HG03565 (cell line): ENCODE measurements at regions not wholly inside any gene's neighbourhood (a gene's known extent, or its start where the extent isn't known, plus 50 kb on each side); places are given as distances from the start of the nearest gene placed in this dataset.

Experiments used
- ATAC-seq: cut with Tn5 transposase; IDR thresholded peaks from one replicate; pipeline ENCODE4 v1.9.1; 2021; ENCODE audit warnings: mild to moderate bottlenecking, moderate library complexity; ENCODE audit not compliant: unreplicated experiment

- ATAC-seq = no peak
These were observed 334.0 kb upstream of the CHD6 start for GRCh38 chr20:41952166-41952565.

- ATAC-seq = no peak
These were observed 333.4 kb upstream of the CHD6 start for GRCh38 chr20:41951615-41952014.

- no peak for ATAC-seq
These were observed 321.5 kb upstream of the CHD6 start for GRCh38 chr20:41939659-41940058.

GRCh38 chr20:41938353-41938752, 320.2 kb upstream of the CHD6 start:
- ATAC-seq = no peak

- ATAC-seq = no peak
These were observed 317.1 kb upstream of the CHD6 start for GRCh38 chr20:41935259-41935791.

- ATAC-seq = no peak
These were observed 314.3 kb upstream of the CHD6 start for GRCh38 chr20:41932431-41932830.

DNA sequence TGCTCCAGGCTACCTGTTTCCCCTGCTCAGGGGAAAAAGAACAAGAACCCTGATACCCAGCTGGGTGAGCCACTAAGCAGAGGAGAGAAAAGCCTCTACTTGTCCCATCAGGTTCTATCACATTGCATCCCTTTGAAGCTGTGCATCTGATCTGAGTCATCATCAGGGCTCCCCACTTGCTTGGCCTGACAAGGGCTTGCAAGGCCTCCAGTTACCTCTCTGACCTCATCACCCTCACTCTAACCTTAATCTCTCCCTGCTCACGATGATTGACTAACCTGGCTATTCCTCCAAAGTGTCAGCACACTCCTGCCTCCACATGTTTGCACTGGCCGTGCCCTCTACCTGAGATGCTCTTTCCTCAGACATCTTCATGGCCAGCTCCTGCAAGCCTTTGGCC, 309.5 kb upstream of the CHD6 start:
- ATAC-seq = no peak

GRCh38 chr20:41927189-41927588, 309.0 kb upstream of the CHD6 start:
- no peak for ATAC-seq

- no peak for ATAC-seq
These were observed 307.3 kb upstream of the CHD6 start for GRCh38 chr20:41925476-41925875.

GRCh38 chr20:41923624-41924023, 305.4 kb upstream of the CHD6 start:
- ATAC-seq = no peak

DNA sequence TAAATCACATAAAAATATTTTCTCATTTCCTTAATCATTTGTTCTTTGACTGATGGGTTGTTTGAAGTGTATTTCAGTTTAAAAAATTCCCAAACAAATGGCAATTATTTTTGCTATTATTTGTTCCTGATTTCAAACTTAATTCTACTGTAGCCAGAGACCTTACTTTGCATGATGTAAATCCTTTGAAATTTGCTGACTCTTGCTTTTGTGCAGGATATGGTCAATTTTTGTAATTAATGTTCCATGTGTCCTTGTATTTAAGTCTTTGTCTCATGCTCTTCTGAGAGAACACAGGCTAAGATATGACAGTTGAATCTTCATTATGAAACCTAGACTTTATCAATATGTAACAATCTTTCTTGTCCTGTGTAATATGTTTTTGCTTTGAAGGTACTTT, 295.0 kb upstream of the CHD6 start:
- no peak for ATAC-seq

DNA sequence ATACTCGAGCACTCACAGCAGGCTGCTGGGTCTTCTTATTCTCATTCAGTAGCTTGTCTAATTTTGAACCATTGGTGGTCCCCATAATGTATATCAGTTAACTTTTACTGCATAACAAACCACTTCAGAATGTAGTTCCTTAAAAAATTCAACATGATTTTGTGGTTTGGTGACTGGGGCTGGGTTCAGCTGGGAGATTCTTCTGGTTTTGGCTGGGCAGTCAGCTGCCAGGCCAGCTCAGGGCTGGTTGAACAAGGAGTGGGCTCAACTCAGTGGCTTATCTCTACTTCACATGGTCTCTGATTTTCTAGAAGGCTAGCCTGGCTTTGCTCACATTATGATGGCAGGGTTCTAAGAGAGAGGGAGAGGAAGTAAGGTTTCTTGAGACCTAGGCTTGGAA, 292.4 kb upstream of the CHD6 start:
- ATAC-seq = no peak

DNA sequence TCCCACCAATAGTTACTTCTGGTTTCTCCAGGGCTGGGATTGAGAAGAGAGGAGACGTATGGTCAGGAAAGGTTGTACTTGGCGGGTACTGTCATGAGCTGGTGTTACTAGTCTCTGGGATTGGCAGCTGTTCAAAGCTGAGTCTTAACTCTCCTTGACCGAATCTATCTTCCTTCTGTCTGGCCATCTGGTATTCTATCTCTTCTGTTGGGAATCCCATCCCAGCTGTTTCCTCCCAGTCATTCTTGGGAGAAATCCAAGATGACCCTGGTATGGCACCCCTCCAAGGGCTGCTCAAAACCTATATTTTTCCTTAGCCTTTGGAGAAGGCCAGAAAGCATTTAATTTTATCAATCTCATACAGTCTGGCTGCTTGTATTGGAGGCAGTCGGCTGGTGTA, 287.0 kb upstream of the CHD6 start:
- ATAC-seq = no peak

- no peak for ATAC-seq
These were observed 285.4 kb upstream of the CHD6 start for GRCh38 chr20:41903586-41903985.

DNA sequence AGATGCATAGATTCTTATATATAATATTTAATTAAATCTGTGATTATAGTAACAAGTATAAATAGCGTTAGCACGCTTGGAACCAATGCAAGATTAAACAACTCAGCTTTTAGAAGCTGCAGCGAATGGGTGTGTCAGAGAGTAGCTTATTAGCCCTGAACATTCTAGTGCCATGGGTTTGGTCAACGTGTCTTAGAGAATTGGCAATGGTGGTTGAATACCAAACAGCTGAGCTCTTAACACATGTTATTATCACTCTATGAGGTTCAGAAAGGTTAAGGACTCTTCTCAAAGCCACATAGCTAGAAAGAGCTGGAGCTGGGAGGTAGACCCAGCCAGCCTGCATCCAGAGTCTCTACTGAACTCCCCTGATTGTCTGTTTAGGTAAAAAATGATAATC, 284.2 kb upstream of the CHD6 start:
- no peak for ATAC-seq

DNA sequence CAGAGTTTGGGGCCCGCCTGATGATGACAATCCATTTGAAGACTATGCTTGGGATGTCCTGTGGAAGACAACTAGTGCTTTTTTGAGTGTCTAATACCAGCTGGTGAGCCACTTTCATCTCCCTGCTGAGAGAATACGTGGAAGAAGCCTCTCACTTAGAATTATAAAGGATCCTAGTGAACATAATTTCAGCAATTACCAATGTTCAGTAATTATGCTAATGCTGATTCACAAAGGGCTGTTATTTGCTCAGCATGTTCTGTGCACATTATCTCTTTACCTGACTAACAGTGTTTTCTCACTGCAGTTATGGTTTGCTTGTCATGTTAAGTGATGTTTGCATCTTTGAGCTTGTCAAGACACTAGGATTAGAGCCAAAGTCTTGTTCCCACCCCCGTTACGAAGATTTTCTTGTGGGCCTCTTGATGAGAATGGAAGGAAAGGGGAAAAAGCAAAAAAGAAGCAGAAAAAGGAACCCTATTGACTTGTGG, 282.1 kb upstream of the CHD6 start:
- no peak for ATAC-seq

- no peak for ATAC-seq
These were observed 279.5 kb upstream of the CHD6 start for GRCh38 chr20:41897708-41898107.

GRCh38 chr20:41895241-41896032, 277.3 kb upstream of the CHD6 start:
- no peak for ATAC-seq

- ATAC-seq = no peak
These were observed 276.2 kb upstream of the CHD6 start for GRCh38 chr20:41894255-41894963.

- no peak for ATAC-seq
These were observed 273.9 kb upstream of the CHD6 start for GRCh38 chr20:41892031-41892430.

DNA sequence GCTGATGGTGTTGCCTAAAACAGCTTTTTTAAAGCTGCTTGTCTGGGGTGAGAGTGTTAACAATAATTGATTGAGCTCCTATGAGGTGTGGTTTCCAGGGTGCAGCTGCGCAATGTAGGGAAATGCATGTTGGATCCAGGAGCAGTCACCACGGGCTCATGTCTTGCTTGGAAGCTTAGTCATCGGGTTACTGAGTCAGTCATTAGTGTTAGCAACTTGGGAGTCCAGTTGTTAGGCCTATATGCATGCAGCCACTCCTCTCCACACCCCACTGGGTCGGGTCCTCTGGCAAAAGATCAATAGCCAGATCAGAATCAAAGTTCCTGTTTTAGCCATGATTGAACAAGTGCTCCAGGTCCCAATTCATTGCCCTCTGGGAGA, 271.7 kb upstream of the CHD6 start:
- ATAC-seq = no peak
